Left lung (tissue), 4 donors: ENCODE measurements at regions not wholly inside any gene's neighbourhood (a gene's known extent, or its start where the extent isn't known, plus 50 kb on each side); places are given as distances from the start of the nearest gene placed in this dataset.

ENCODE experiments used
- ATAC-seq: fragments of 200-7000 bp; cut with Tn5 transposase; one replicate; pipeline ENCODE4 v1.9.1; 2020; ENCODE audit warnings: moderate library complexity
- DNase-seq, 4 donors: peaks; one replicate each; pipeline ENCODE4 v3.0.0-alpha.2; 2013 to 2020
- H3K27ac ChIP-seq, 2 donors: fragments of 200-600 bp; sonication (generic) in 1 of 2; one replicate each; pipeline versions ENCODE4 v1.5.0 to v1.8.0; 2020 to 2021
- H3K27me3 ChIP-seq, 2 donors: fragments of 200-600 bp; sonication (generic) in 1 of 2; one replicate each; pipeline versions ENCODE4 v1.5.0 to v1.8.0; 2020 to 2021
- H3K36me3 ChIP-seq, 2 donors: fragments of 200-600 bp; sonication (generic) in 1 of 2; one replicate each; pipeline versions ENCODE4 v1.5.0 to v1.8.0; 2020 to 2021
- H3K4me1 ChIP-seq, 2 donors: fragments of 200-600 bp; one replicate each; pipeline ENCODE4 v1.8.0; 2021
- H3K4me3 ChIP-seq, 2 donors: fragments of 200-600 bp; sonication (generic) in 1 of 2; one replicate each; pipeline versions ENCODE4 v1.5.0 to v1.8.0; 2020 to 2021; ENCODE audit warnings: mild to moderate bottlenecking in 1 of 2
- H3K9me3 ChIP-seq, 2 donors: fragments of 200-600 bp; sonication (generic) in 1 of 2; one replicate each; pipeline versions ENCODE4 v1.5.0 to v1.8.0; 2020 to 2021
- intact Hi-C, 2 donors: fragments of 100-400 bp; cut with DNase I; formaldehyde crosslinking; loops; one replicate each; pipeline versions ENCODE4 v1.11.2 to v1.14.2; 2022
- TF ChIP-seq, protein P1 (sequence below), 2 donors: fragments of 200-600 bp; sonication (generic) in 1 of 2; IDR thresholded peaks; one replicate each; pipeline versions ENCODE4 v1.5.0 to v1.8.0; 2021; ENCODE audit warnings: antibody characterized with exemption in 2 of 2
- donor health status: DM: no; HTN: yes; CAD: no.
- donor health status: DM: no; HTN: no; CAD: no.

DNA sequence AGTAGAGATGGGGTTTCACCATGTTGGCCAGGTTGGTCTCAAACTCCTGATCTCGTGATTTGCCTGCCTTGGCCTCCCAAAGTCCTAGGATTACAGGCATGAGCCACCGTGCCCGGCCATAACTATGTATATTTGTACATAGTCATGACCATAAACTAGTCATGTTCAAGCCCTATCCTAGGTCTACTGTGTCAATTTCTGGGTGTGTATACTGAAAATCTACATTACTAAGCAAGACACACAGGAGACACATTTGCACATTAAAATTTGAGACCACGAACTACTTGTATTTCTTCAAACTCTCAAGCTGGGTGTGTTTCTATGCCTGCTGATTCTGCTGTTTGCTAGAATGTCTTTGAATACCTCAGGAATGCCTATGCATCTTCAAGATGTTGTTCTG, 451.3 kb upstream of the MCTP2 start:
- Histone ChIP-seq H3K36me3 (no peaks in the 10 kb centered on the region), H3K9me3 (no peaks in the 10 kb centered on the region), H3K4me3 (no peak overlapping the region), H3K4me1 (no peaks in the 10 kb centered on the region), H3K27me3 (no peaks in the 10 kb centered on the region), H3K27ac (no peak overlapping the region)
- TF ChIP-seq, protein P1, sequence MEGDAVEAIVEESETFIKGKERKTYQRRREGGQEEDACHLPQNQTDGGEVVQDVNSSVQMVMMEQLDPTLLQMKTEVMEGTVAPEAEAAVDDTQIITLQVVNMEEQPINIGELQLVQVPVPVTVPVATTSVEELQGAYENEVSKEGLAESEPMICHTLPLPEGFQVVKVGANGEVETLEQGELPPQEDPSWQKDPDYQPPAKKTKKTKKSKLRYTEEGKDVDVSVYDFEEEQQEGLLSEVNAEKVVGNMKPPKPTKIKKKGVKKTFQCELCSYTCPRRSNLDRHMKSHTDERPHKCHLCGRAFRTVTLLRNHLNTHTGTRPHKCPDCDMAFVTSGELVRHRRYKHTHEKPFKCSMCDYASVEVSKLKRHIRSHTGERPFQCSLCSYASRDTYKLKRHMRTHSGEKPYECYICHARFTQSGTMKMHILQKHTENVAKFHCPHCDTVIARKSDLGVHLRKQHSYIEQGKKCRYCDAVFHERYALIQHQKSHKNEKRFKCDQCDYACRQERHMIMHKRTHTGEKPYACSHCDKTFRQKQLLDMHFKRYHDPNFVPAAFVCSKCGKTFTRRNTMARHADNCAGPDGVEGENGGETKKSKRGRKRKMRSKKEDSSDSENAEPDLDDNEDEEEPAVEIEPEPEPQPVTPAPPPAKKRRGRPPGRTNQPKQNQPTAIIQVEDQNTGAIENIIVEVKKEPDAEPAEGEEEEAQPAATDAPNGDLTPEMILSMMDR (IDR thresholded peaks at IDR 0.05): no peak
- ATAC-seq (no peak), DNase-seq (no peak)
- intact Hi-C loops: no loop called here

GRCh38 chr15:93779341-93779740, 452.0 kb upstream of the MCTP2 start:
- no peaks in the 10 kb centered on the region for H3K4me1 ChIP-seq
- H3K27me3 ChIP-seq: no peaks in the 10 kb centered on the region
- TF ChIP-seq, protein P1 (IDR thresholded peaks at IDR 0.05): no peak
- no peak overlapping the region for H3K27ac ChIP-seq
- DNase-seq (no peak), ATAC-seq (no peak)
- no peaks in the 10 kb centered on the region for H3K36me3 ChIP-seq
- no peak overlapping the region for H3K4me3 ChIP-seq
- intact Hi-C loops: no loop called here
- no peaks in the 10 kb centered on the region for H3K9me3 ChIP-seq

GRCh38 chr15:93771196-93772030, 459.9 kb upstream of the MCTP2 start:
- ATAC-seq (no peak), DNase-seq (no peak)
- peaks cover 0 to 3% of the 10 kb centered on the region in 2 donors for H3K9me3 ChIP-seq
- H3K4me1 ChIP-seq: no peaks in the 10 kb centered on the region
- H3K4me3 ChIP-seq: no peak overlapping the region
- no peaks in the 10 kb centered on the region for H3K36me3 ChIP-seq
- TF ChIP-seq, protein P1 (IDR thresholded peaks at IDR 0.05): no peak
- H3K27me3 ChIP-seq: no peaks in the 10 kb centered on the region
- intact Hi-C loops: no loop called here
- H3K27ac ChIP-seq: no peak overlapping the region

GRCh38 chr15:93770788-93771187, 460.6 kb upstream of the MCTP2 start:
- no peak overlapping the region for H3K27ac ChIP-seq
- H3K27me3 ChIP-seq: no peaks in the 10 kb centered on the region
- no peaks in the 10 kb centered on the region for H3K4me1 ChIP-seq
- intact Hi-C loops: no loop called here
- no peak overlapping the region for H3K4me3 ChIP-seq
- H3K9me3 ChIP-seq: peaks cover 0 to 3% of the 10 kb centered on the region in 2 donors
- DNase-seq: no peak
- ATAC-seq: no peak
- TF ChIP-seq, protein P1 (IDR thresholded peaks at IDR 0.05): no peak
- H3K36me3 ChIP-seq: no peaks in the 10 kb centered on the region

GRCh38 chr15:93762036-93762435, 469.3 kb upstream of the MCTP2 start:
- ATAC-seq: no peak
- no peaks in the 10 kb centered on the region for H3K9me3 ChIP-seq
- no peaks in the 10 kb centered on the region for H3K27me3 ChIP-seq
- H3K36me3 ChIP-seq: no peaks in the 10 kb centered on the region
- no peaks in the 10 kb centered on the region for H3K4me1 ChIP-seq
- intact Hi-C loops: no loop called here
- TF ChIP-seq, protein P1 (IDR thresholded peaks at IDR 0.05): no peak
- DNase-seq: no peak
- H3K4me3 ChIP-seq: no peak overlapping the region
- H3K27ac ChIP-seq: no peak overlapping the region
